CD4-positive, alpha-beta T cell treated with Interleukin-6 for 4 hours (primary cell): ENCODE measurements at regions not wholly inside any gene's neighbourhood (a gene's known extent, or its start where the extent isn't known, plus 50 kb on each side); places are given as distances from the start of the nearest gene placed in this dataset.

Experiments used
- DNase-seq: peaks from one replicate; pipeline ENCODE4 v3.0.0-alpha.2; 2020; ENCODE audit warnings: mixed read lengths

- DNase-seq, result no peak
Observed at GRCh38 chr7:32137059-32137458, 66.9 kb upstream of the PDE1C start.

GRCh38 chr7:32131091-32131490 is 60.9 kb upstream of the PDE1C start:
- no peak for DNase-seq

DNA sequence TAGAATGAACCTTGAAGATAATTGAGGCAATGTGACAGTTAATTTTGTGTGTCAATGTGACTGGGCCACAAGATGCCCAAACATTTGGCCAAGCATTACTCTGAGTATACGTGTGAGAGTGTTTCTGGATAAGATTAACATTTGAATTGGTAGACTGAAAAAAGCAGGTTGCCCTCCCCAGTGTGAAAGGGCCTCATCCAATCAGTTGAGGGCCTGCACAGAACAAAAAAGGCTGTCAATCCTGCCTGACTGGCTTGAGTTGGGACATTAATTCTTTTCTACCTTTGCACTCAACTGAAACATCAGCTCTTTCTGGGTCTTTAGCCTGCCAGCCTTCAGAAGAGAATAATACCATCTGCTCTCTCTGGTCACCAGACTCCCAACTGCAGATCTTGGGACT is 56.6 kb upstream of the PDE1C start:
- no peak for DNase-seq
